ENCODE measurements at regions not wholly inside any gene's neighbourhood (a gene's known extent, or its start where the extent isn't known, plus 50 kb on each side); places are given as distances from the start of the nearest gene placed in this dataset.

DNA sequence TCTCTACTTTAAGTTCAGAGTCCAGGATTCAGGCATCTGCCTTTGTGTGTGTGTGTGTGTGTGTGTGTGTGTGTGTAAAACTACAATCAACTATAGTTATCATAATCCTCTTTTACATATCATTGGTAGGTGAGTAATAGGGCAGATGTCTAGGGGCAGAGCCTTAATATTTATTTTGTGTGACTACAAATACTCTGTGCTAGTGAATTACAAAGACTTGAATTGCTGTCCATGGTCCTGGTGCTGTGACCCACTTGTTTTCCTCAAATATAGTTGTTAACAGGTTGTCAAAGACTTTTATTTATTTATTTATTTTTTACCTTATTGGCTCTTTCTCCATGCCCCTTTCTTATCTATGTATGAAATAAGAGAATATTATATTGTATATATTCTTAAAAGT, 196.8 kb downstream of the ANXA1 start:
- no peak for DNase-seq (ENCODE audit: low spot score)

DNA sequence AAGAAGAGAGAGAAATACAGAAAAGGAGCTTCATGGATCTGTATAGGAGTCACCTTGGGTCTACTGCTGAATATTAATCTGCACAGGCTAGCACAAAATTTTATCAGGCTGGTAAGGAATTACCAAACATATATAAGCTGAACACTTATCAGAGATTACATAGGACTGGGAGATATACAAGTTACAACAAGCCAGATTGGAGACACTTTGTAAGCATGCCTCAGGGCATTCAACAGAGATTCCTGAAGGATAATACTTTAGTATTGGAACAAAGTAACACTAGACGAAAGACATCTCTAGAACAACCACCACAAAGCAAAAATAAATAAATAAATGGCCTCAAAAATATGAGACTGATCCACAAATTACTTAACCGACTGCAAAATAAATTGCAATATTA, 197.8 kb downstream of the ANXA1 start:
- TF ChIP-seq, protein P1, sequence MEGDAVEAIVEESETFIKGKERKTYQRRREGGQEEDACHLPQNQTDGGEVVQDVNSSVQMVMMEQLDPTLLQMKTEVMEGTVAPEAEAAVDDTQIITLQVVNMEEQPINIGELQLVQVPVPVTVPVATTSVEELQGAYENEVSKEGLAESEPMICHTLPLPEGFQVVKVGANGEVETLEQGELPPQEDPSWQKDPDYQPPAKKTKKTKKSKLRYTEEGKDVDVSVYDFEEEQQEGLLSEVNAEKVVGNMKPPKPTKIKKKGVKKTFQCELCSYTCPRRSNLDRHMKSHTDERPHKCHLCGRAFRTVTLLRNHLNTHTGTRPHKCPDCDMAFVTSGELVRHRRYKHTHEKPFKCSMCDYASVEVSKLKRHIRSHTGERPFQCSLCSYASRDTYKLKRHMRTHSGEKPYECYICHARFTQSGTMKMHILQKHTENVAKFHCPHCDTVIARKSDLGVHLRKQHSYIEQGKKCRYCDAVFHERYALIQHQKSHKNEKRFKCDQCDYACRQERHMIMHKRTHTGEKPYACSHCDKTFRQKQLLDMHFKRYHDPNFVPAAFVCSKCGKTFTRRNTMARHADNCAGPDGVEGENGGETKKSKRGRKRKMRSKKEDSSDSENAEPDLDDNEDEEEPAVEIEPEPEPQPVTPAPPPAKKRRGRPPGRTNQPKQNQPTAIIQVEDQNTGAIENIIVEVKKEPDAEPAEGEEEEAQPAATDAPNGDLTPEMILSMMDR (IDR thresholded peaks at IDR 0.05; ENCODE audit: borderline replicate concordance, control extremely low read depth, extremely low read depth, insufficient read depth, missing control alignments), result no peak
- in situ Hi-C loops (cut with MboI; ENCODE audit: low sequenced_read_pairs, unreplicated experiment), result no loop called here
- DNase-seq (ENCODE audit: low spot score), result no peak

More for the DNA sequence above, 196.8 kb downstream of the ANXA1 start:
- in situ Hi-C loops (cut with MboI; ENCODE audit: low sequenced_read_pairs, unreplicated experiment), result no loop called here
- TF ChIP-seq, protein P1 (IDR thresholded peaks at IDR 0.05; ENCODE audit: borderline replicate concordance, control extremely low read depth, extremely low read depth, insufficient read depth, missing control alignments), result no peak

DNA sequence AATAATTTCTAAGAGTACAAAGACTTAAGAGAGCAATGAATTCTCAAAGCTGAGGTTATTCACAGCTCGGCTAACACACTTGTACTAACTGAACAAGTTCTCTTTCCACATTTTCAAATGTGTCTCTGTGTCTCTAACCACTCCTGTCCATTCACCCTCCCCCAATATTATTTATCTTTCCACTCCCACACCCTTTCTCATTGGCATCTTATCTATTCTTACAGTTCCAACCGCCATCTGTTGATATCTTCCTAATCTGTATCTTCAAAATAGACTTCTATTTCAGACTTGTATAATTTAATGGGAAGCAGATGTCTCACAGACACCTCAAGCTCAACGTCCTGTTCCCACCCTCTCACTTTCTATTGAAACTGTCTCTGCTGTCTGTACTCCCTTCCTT, 205.9 kb downstream of the ANXA1 start:
- no peak for DNase-seq (ENCODE audit: low spot score)
- in situ Hi-C loops (cut with MboI; ENCODE audit: low sequenced_read_pairs, unreplicated experiment), result no loop called here
- TF ChIP-seq, protein P1 (IDR thresholded peaks at IDR 0.05; ENCODE audit: borderline replicate concordance, control extremely low read depth, extremely low read depth, insufficient read depth, missing control alignments), result no peak

DNA sequence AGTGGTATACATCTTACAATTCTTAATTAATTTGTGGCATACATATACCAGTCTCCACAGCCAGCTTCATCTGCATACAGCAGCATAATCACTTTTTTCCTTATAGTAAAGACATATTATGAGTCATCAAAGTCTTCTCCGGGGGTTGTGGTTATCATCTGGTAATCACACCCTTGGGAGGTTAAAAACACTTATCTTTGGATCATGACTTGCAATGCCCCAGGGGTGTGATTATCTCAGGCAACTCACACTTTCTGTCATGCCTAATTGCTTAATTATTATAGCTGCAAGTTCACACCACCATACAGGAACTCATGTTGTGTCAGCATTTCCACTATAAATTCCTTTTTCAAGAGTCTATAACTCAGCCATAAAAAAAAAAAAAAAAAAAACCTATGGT, 218.4 kb downstream of the ANXA1 start:
- TF ChIP-seq, protein P1 (IDR thresholded peaks at IDR 0.05; ENCODE audit: borderline replicate concordance, control extremely low read depth, extremely low read depth, insufficient read depth, missing control alignments), result no peak
- DNase-seq (ENCODE audit: low spot score), result no peak
- in situ Hi-C loops (cut with MboI; ENCODE audit: low sequenced_read_pairs, unreplicated experiment), result no loop called here

DNA sequence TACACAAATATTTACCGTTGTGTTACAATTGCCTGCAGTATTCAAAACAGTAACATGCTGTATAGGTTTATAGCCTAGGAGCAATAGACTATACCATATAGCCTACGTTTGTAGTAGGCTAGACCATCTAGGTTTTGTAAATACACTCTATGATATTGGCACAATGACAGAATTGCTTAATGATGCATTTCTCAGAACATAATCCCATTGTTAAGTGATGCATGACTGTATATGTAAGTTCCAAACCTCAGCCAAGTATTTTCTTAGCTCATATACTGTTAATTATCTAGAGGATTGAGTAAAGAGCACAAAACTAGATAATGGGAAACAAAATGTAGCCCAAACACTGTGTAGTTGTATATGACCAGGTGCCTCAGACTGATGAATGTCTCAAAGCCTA, 220.1 kb downstream of the ANXA1 start:
- TF ChIP-seq, protein P1 (IDR thresholded peaks at IDR 0.05; ENCODE audit: borderline replicate concordance, control extremely low read depth, extremely low read depth, insufficient read depth, missing control alignments), result no peak
- in situ Hi-C loops (cut with MboI; ENCODE audit: low sequenced_read_pairs, unreplicated experiment), result no loop called here
- no peak for DNase-seq (ENCODE audit: low spot score)

DNA sequence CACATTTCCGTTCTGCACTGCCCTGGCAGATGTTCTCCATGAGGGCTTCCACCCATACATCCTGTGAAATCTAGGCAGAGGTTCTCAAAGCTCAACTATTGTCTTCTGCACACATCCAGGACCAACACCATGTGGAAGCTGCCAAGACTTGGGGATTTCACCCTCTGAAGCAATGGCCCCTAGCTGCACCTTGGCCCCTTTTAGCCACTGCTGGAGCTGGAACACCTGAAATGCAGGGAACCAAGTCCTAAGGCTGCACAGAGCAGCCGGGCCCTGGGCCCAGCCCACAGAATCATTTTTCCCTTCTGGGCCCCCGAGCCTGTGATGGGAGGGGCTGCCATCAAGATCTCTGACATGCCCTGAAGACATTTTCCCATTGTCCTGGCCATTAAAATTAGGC, 228.7 kb downstream of the ANXA1 start:
- in situ Hi-C loops (cut with MboI; ENCODE audit: low sequenced_read_pairs, unreplicated experiment), result no loop called here
- DNase-seq (ENCODE audit: low spot score), result no peak
- TF ChIP-seq, protein P1 (IDR thresholded peaks at IDR 0.05; ENCODE audit: borderline replicate concordance, control extremely low read depth, extremely low read depth, insufficient read depth, missing control alignments), result no peak
